ENCODE measurements at regions not wholly inside any gene's neighbourhood (a gene's known extent, or its start where the extent isn't known, plus 50 kb on each side); places are given as distances from the start of the nearest gene placed in this dataset.

DNA sequence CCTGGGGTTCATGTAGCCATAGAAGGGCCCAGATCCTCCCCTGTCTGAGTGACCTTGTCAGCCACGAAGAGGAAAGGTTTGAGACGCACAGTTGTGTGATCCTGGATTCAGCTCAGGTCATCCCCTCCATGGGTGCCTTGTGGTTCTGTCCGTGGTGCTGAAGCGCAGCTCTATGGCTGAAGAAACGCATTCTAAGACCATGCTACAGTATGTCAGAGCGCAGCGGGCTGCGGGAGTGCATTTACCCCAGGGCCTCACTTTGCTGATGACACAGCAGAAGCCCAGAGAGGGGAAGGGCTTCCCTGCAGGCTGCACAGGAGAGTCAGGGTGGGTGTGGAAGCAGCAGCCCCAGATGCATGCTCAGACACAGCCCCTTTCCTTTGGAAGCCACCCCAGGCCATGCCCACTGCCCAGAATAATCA is 68.8 kb upstream of the IQSEC1 start:
- TF ChIP-seq, protein P1, sequence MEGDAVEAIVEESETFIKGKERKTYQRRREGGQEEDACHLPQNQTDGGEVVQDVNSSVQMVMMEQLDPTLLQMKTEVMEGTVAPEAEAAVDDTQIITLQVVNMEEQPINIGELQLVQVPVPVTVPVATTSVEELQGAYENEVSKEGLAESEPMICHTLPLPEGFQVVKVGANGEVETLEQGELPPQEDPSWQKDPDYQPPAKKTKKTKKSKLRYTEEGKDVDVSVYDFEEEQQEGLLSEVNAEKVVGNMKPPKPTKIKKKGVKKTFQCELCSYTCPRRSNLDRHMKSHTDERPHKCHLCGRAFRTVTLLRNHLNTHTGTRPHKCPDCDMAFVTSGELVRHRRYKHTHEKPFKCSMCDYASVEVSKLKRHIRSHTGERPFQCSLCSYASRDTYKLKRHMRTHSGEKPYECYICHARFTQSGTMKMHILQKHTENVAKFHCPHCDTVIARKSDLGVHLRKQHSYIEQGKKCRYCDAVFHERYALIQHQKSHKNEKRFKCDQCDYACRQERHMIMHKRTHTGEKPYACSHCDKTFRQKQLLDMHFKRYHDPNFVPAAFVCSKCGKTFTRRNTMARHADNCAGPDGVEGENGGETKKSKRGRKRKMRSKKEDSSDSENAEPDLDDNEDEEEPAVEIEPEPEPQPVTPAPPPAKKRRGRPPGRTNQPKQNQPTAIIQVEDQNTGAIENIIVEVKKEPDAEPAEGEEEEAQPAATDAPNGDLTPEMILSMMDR (conservative IDR thresholded peaks at IDR 0.05; ENCODE audit: low read length), result no peak
- no peak for TF ChIP-seq EZH2phosphoT487 (IDR thresholded peaks at IDR 0.05; ENCODE audit: borderline replicate concordance, low read depth, low read length)

Data from OCI-LY7 (cell line).